Retina (tissue), 1 donor: ENCODE measurements at regions not wholly inside any gene's neighbourhood (a gene's known extent, or its start where the extent isn't known, plus 50 kb on each side); places are given as distances from the start of the nearest gene placed in this dataset.

Experiments used
- DNase-seq: peaks from one replicate; pipeline ENCODE4 v3.0.0-alpha.2; 2016

- DNase-seq: no peak
Observed at GRCh38 chr14:85798856-85799255, 268.9 kb downstream of the FLRT2 start.

GRCh38 chr14:85793533-85793932, 263.6 kb downstream of the FLRT2 start:
- no peak for DNase-seq

GRCh38 chr14:85789506-85789905, 259.6 kb downstream of the FLRT2 start:
- DNase-seq: no peak

- no peak for DNase-seq
Observed at GRCh38 chr14:85788470-85789233, 258.7 kb downstream of the FLRT2 start.

GRCh38 chr14:85766295-85766694, 236.4 kb downstream of the FLRT2 start:
- no peak for DNase-seq

GRCh38 chr14:85764822-85765221, 234.9 kb downstream of the FLRT2 start:
- DNase-seq: no peak

GRCh38 chr14:85762526-85762925, 232.6 kb downstream of the FLRT2 start:
- DNase-seq: peak; percentile 27

GRCh38 chr14:85752175-85752574, 222.2 kb downstream of the FLRT2 start:
- DNase-seq: no peak

- DNase-seq: no peak
Observed at GRCh38 chr14:85744573-85744972, 214.6 kb downstream of the FLRT2 start.

GRCh38 chr14:85732031-85732430, 202.1 kb downstream of the FLRT2 start:
- DNase-seq: no peak

- DNase-seq: peak; percentile 8
Observed at GRCh38 chr14:85731186-85731585, 201.2 kb downstream of the FLRT2 start.

GRCh38 chr14:85728476-85729065, 198.6 kb downstream of the FLRT2 start:
- DNase-seq: no peak

GRCh38 chr14:85714069-85714468, 184.1 kb downstream of the FLRT2 start:
- DNase-seq: no peak

- no peak for DNase-seq
Observed at GRCh38 chr14:85711620-85712019, 181.7 kb downstream of the FLRT2 start.
